Activated naive CD4-positive, alpha-beta T cell treated with anti-CD3 and anti-CD28 coated beads, Interleukin-2, amount 50 U/mL, for 24 hours (primary cell): ENCODE measurements at regions not wholly inside any gene's neighbourhood (a gene's known extent, or its start where the extent isn't known, plus 50 kb on each side); places are given as distances from the start of the nearest gene placed in this dataset.
"Not testable (repeated sequence)": the region's sequence is repeated elsewhere in the genome, so short reads cannot be mapped to it uniquely, and the experiment has no call there.

Experiments
- H3K27ac Mint-ChIP-seq: one replicate; pipeline ENCODE4 v1.8.0; 2021; ENCODE audit warnings: mild to moderate bottlenecking, mixed read lengths
- H3K27me3 Mint-ChIP-seq: one replicate; pipeline ENCODE4 v1.8.0; 2021; ENCODE audit warnings: mixed read lengths
- H3K36me3 Mint-ChIP-seq: one replicate; pipeline ENCODE4 v1.8.0; 2021; ENCODE audit warnings: mixed read lengths
- H3K4me1 Mint-ChIP-seq: one replicate; pipeline ENCODE4 v1.8.0; 2021; ENCODE audit warnings: mixed read lengths
- H3K4me3 Mint-ChIP-seq: one replicate; pipeline ENCODE4 v1.8.0; 2021; ENCODE audit warnings: mild to moderate bottlenecking, mixed read lengths
- H3K9me3 Mint-ChIP-seq: one replicate; pipeline ENCODE4 v1.8.0; 2021; ENCODE audit warnings: mixed read lengths

DNA sequence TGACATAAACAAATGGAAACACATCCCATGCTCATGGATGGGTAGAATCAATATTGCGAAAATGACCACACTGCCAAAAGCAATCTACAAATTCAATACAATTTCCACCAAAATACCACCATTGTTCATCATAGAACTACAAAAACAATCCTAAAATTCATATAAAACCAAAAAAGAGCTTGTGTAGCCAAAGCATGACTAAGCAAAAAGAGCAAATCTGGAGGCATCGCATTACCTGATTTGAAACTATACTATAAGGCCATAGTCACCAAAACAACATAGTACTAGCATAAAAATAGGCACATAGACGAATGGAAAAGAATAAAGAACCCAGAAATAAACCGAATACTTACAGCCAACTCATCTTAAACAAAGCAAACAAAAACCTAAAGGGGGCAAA, 342.8 kb upstream of the AGA start:
- Mint-ChIP-seq H3K4me3 (no peak overlapping the region), H3K4me1 (no peaks in the 10 kb centered on the region), H3K27me3 (no peaks in the 10 kb centered on the region), H3K36me3 (no peaks in the 10 kb centered on the region), H3K27ac (no peak overlapping the region), H3K9me3 (no peaks in the 10 kb centered on the region)

DNA sequence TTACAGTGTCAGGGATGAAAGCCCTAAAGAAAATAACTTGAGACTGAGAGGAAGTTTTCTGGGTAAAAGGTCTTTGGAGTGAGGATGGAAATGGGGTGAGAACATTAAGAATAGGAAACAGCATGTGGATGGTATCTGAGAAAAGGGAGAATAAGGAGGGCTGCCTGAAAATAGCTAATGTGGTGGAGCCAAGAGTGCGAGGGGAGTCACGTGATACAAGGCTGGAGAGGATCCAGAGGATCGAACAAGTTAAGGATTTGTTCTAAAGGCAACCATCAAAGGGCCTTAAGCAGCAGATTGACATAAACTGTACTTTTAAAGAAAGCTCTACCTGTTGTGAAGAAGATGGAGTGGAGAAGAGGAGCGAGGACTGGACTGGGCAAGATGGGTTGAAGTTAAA, 347.4 kb upstream of the AGA start:
- Mint-ChIP-seq H3K4me1 (no peaks in the 10 kb centered on the region), H3K4me3 (no peak overlapping the region), H3K27ac (no peak overlapping the region), H3K9me3 (peaks cover 4% of the 10 kb centered on the region), H3K27me3 (peaks cover 1% of the 10 kb centered on the region), H3K36me3 (no peaks in the 10 kb centered on the region)

DNA sequence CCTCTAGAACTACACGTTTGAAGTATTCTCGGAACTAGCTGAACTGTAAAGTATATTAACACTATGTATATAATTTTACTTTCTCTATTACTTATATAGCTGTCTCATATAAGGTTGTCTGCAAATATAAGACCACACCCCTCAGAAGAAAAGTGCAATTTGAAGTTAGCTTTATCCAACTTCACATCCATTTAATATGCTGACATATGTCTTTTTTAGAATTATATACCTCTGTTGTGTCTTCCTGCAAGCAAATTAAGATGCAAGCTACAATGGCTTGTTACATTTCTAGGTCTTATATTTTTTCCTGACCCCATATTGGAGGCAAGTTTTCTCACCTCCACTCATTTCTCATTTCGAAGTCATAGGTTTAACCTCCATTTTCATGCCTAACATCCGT, 349.0 kb upstream of the AGA start:
- H3K27me3 Mint-ChIP-seq: peaks cover 1% of the 10 kb centered on the region
- no peak overlapping the region for H3K4me3 Mint-ChIP-seq
- no peaks in the 10 kb centered on the region for H3K36me3 Mint-ChIP-seq
- no peak overlapping the region for H3K27ac Mint-ChIP-seq
- H3K9me3 Mint-ChIP-seq: peaks cover 4% of the 10 kb centered on the region
- no peaks in the 10 kb centered on the region for H3K4me1 Mint-ChIP-seq

DNA sequence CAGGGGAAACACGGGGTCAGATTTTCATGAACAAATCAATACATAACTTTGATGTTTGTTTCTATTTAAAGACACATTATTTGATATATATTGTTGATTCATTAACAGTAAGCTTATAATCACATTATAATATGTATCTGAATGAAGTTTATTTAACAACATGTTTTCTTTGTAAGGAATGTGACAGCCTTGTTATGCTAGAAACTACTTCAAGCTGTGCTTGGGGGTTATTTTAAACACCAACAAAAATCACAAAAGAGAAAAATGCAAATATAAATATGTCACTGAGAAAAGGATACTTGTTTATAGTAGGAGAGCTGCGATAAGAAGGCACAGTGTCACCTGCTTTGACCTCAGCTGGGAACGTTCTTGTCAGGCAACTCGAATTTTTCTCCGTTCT, 354.6 kb upstream of the AGA start:
- Mint-ChIP-seq H3K27ac (no peak overlapping the region), H3K36me3 (no peaks in the 10 kb centered on the region), H3K4me1 (no peaks in the 10 kb centered on the region), H3K27me3 (peaks cover 1% of the 10 kb centered on the region), H3K9me3 (peaks cover 4% of the 10 kb centered on the region), H3K4me3 (no peak overlapping the region)

DNA sequence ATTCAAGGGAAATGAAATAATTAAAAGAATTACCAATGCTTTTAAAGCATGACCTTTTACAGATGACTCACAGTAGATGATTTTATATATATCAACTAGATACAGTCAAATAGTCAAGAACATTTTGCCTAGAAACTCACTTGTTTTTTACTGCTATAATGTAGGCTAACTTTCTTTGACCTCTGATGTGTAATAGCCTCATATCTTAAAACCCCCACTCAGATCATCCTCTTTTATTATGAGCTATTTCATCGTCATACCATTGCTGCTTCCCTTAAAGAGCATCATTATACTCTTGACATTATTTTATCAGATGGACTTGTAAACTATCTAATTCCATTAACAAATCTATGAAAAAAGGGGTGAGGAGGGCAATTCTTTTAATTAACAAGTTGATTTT, 355.9 kb upstream of the AGA start:
- H3K4me3 Mint-ChIP-seq: no peak overlapping the region
- no peaks in the 10 kb centered on the region for H3K4me1 Mint-ChIP-seq
- no peaks in the 10 kb centered on the region for H3K36me3 Mint-ChIP-seq
- H3K27me3 Mint-ChIP-seq: peaks cover 1% of the 10 kb centered on the region
- no peak overlapping the region for H3K27ac Mint-ChIP-seq
- no peaks in the 10 kb centered on the region for H3K9me3 Mint-ChIP-seq

DNA sequence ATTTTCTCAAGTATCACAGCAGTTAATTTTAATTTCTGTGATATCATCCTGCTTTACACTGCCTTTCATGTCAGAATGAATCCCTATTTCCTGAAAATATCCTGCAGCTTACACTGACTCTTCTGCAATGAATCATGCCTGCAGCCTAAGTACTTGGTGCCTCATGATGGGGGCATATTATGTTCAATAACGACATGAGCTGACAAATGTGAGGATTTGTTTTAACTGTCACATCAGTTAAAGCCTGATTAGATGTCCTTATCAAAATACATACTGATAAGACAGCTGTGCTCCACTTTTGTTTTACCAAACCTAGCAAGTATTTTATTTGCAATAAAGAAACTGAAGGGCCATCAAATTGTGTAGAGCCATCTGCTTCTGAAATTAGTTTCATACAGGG, 359.9 kb upstream of the AGA start:
- no peak overlapping the region for H3K27ac Mint-ChIP-seq
- H3K9me3 Mint-ChIP-seq: no peaks in the 10 kb centered on the region
- no peaks in the 10 kb centered on the region for H3K36me3 Mint-ChIP-seq

DNA sequence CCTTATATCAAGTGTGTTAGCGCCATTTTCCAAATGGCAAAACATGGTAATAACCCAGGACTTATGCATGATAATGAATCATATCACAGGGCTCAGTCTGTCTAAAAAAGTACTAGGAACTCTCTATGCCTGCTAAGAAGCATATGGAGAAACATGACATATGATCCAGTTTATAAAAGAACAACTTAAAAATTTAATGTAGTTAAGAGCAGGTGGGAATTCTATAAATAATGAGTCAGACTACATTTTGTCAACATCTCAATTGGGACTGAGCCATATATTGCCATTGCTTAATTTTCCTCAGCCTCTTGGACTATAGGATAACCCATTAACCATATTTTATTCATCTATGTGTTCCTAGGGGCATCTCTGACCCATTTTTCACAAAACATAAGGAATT, 360.4 kb upstream of the AGA start:
- Mint-ChIP-seq H3K4me1 (no peaks in the 10 kb centered on the region), H3K4me3 (no peak overlapping the region), H3K36me3 (no peaks in the 10 kb centered on the region), H3K27me3 (no peaks in the 10 kb centered on the region), H3K27ac (no peak overlapping the region), H3K9me3 (no peaks in the 10 kb centered on the region)

More for the DNA sequence above, 359.9 kb upstream of the AGA start:
- Mint-ChIP-seq H3K4me1 (no peaks in the 10 kb centered on the region), H3K4me3 (no peak overlapping the region), H3K27me3 (no peaks in the 10 kb centered on the region)

DNA sequence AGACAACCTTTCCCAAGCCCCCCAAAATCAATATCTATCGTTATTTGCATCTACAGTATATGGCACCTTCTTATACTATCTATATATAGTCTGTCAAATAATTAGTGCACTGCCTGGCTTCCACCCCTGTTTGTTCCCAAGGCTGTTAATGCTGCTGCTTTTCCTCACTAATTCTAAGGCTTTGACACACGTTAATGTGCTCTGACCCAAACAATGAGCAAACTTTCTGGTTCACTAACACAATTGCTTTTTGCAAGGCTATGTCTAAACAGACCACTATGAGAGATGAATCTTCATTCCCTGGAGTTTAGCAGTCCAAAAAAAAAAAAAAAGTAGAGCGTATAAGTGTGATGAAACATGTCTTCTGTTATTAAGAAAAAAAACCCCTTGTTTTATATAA, 360.9 kb upstream of the AGA start:
- Mint-ChIP-seq H3K4me1 (no peaks in the 10 kb centered on the region), H3K9me3 (no peaks in the 10 kb centered on the region), H3K27ac (no peak overlapping the region), H3K27me3 (no peaks in the 10 kb centered on the region), H3K4me3 (no peak overlapping the region), H3K36me3 (no peaks in the 10 kb centered on the region)

DNA sequence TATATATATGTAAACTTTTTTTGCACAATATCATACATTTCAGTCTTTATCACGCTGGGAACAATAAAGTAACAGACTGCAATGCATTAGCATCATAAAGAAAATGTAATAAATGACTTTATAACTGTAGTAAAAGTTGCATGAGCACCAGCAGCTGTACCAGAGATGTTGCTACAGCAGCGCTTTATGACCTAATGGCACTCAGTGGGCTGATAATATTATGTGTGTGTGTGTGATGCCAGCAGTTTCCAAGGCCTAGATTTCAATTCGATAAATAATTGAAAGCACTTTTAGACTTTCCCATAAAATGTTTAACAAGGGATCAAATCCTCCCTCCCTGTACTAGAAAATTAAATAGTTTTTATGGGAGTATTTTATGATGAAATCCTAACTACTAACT, 367.6 kb upstream of the AGA start:
- no peak overlapping the region for H3K4me3 Mint-ChIP-seq
- no peaks in the 10 kb centered on the region for H3K9me3 Mint-ChIP-seq
- no peaks in the 10 kb centered on the region for H3K36me3 Mint-ChIP-seq
- no peaks in the 10 kb centered on the region for H3K4me1 Mint-ChIP-seq
- H3K27ac Mint-ChIP-seq: no peak overlapping the region
- peaks cover 3% of the 10 kb centered on the region for H3K27me3 Mint-ChIP-seq

DNA sequence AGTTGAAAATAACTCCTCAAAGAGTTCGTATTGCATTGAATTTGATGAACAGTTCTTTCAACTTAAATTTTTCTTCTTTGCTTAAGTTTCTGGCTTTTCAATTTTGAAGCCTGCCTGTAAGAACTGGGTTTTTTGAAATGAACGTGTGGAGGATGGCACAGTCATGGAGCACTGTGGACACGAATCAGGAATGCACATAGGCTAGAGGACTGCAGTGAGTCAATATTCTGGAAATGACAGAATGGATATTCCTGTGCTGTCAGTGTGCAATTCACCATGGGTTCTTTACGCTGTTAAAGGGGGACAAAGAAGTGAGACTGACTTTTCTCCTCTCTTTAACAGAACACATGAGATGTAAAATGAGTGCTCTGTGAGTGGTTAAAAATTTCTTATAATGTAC, 368.0 kb upstream of the AGA start:
- no peaks in the 10 kb centered on the region for H3K36me3 Mint-ChIP-seq
- no peaks in the 10 kb centered on the region for H3K4me1 Mint-ChIP-seq
- no peaks in the 10 kb centered on the region for H3K9me3 Mint-ChIP-seq
- peaks cover 3% of the 10 kb centered on the region for H3K27me3 Mint-ChIP-seq
- H3K27ac Mint-ChIP-seq: no peak overlapping the region
- H3K4me3 Mint-ChIP-seq: no peak overlapping the region

DNA sequence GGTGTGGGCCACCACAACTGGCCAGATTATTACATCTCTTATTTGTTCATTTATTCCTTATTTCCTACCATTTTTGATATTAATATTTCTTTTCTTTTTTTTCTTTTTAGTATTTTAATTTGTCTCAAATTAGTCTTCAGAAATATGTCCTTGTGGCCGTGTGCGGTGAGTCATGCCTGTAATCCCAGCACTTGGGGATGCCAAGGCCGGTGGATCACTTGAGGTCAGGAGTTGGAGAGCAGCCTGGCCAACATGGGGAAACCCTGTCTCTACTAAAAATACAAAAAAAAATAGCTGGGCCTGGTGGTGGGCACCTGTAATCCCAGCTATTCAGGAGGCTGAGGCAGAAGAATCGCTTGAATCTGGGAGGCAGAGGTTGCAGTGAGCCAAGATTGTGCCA, 376.2 kb upstream of the AGA start:
- not testable (repeated sequence) for H3K4me1 Mint-ChIP-seq, H3K9me3 Mint-ChIP-seq, H3K4me3 Mint-ChIP-seq, H3K27me3 Mint-ChIP-seq, H3K36me3 Mint-ChIP-seq, H3K27ac Mint-ChIP-seq

DNA sequence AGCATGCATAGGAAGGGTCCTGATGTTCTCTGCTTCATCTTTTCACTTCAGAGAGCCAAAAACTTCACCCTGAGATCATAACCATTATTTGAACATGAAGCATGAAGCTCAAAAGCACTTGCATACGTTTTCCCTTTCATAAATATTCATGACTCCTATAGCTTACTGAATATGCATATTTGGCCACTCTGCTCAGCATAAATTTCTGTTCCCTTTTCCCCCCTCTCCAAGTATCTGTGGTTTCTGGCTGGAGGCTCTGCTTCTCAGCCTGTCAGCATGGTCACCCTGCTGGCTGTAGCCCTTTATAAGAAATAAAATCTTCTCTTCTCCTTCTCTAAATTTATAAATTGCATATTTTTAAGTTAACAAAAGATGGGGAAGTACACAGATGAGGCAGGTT, 384.7 kb upstream of the AGA start:
- Mint-ChIP-seq H3K9me3 (peaks cover 9% of the 10 kb centered on the region), H3K27me3 (no peaks in the 10 kb centered on the region), H3K36me3 (no peaks in the 10 kb centered on the region), H3K4me1 (no peaks in the 10 kb centered on the region), H3K27ac (no peak overlapping the region), H3K4me3 (no peak overlapping the region)

DNA sequence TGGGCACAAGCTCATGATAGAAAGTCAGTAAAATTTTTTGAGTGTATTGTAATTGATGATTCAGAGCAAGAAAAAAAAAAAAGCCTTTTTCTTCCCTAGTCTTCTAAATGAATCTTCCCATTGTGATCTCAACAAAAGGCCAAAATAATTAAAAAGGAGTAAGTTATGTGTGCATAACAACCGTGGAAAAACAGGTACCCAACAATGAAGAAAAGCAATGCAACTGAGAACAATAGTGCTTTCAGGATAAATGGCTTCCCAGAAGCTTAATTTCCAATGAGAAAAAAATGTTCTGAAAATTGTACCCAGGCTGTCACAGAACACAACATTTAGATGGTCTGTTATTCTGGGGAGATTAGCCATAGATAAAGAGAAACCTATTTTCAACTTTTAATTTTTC, 399.0 kb upstream of the AGA start:
- Mint-ChIP-seq H3K4me3 (no peak overlapping the region), H3K27ac (no peak overlapping the region), H3K9me3 (no peaks in the 10 kb centered on the region), H3K4me1 (no peaks in the 10 kb centered on the region), H3K36me3 (no peaks in the 10 kb centered on the region), H3K27me3 (no peaks in the 10 kb centered on the region)

DNA sequence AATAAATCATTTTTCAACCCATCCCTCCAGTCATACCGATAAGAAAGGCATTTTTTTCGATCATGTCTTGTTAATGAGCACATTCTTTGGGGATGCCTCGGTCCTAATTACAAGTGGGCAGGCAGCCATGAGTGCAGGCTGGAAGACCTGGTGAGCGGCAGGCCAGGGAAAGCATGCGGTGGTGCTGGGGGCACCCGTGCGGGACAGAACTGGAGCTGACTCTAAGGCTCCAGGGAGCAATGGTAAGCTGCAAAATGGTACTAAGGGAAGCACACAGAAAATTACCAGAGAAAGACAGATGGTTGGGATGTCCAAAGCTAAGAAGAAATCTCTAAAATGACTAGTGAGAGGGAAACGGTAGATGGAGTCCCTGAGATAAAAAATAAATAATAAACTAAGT, 411.0 kb upstream of the AGA start:
- Mint-ChIP-seq H3K27ac (no peak overlapping the region), H3K4me3 (no peak overlapping the region), H3K4me1 (no peaks in the 10 kb centered on the region), H3K36me3 (no peaks in the 10 kb centered on the region), H3K9me3 (peaks cover 4% of the 10 kb centered on the region), H3K27me3 (no peaks in the 10 kb centered on the region)

DNA sequence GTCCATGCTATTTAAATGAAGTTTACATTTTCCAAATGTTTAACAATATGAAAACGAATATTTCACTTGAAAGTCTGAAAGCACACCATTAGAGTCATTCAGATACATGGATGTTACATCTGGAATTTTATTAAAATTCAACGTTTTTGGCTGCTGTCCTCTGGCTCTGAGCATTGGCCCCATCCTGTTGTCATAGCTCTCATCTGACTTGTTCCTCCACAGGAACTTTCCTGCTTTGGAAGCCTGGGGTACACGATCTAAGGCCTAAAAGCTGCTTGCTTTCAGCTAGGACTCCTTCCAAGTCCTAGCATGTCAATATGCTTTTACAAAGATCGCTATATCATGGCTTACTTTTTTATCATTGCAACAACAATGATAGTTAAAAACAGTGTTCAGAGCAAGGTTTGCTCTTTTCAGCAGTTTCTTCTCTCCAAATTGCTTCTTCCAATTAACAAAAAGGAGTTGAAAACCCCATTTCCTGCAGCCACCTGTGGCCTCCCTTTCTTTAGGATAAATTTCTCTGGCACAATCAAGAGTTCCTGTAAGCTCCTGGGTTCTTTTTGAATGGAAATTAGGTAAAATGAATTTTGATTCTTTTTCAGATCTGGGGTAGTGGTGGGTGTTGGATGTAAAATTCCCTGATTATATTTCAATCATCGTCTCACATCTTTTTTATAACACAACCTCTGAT, 413.4 kb upstream of the AGA start:
- H3K4me3 Mint-ChIP-seq: no peak overlapping the region
- no peaks in the 10 kb centered on the region for H3K9me3 Mint-ChIP-seq
- no peak overlapping the region for H3K27ac Mint-ChIP-seq
- no peaks in the 10 kb centered on the region for H3K36me3 Mint-ChIP-seq
- H3K27me3 Mint-ChIP-seq: no peaks in the 10 kb centered on the region
- H3K4me1 Mint-ChIP-seq: no peaks in the 10 kb centered on the region

DNA sequence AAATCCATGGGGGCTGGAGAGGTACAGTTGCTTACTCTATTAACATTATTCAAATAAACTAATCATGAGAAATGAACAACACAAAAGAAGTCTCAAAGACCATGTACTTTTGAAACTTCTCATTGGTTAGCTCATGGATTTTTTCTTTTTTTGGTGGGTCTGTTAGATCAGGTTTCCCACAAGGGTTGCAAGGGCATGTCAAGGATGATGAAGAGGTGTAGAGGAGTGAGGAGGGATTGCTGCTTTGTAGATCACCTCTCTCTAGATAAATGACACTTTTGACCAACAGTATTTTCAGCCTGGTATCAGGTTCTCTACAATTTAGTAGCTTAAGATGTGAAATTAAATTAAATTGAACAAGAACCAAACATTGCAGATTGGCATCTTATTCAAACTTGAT, 417.9 kb upstream of the AGA start:
- no peaks in the 10 kb centered on the region for H3K36me3 Mint-ChIP-seq
- H3K27ac Mint-ChIP-seq: no peak overlapping the region
- no peaks in the 10 kb centered on the region for H3K9me3 Mint-ChIP-seq
- no peaks in the 10 kb centered on the region for H3K4me1 Mint-ChIP-seq
- no peaks in the 10 kb centered on the region for H3K27me3 Mint-ChIP-seq
- H3K4me3 Mint-ChIP-seq: no peak overlapping the region

DNA sequence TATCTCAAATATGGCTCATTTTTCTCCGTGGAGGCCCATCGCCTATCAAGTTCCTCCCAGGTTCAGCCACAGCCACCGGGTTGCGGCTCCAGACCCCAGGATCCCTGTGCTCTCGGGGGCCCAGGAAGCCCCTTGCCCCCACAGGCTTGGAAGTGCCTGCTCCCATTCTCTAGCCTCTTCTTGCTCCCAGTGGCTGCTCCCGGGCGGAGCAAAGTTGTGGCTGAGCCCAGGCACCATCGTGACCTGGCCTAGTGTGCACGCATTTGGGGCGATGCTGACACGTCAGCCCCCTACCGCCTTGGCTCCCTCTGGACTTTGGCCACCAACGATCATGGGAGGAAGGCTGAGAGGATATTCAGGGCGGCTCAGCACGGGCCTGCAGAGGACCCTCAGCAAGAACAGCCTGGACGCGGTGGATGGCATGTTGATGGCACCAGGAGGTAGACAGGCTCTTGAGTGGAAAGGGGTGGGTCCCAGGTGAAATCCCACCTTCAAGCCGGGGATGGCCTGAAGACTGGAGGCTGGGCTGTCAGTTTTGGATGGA, 419.4 kb upstream of the AGA start:
- Mint-ChIP-seq H3K9me3 (no peaks in the 10 kb centered on the region), H3K4me3 (no peak overlapping the region), H3K27ac (no peak overlapping the region), H3K27me3 (no peaks in the 10 kb centered on the region), H3K36me3 (no peaks in the 10 kb centered on the region), H3K4me1 (no peaks in the 10 kb centered on the region)
